HG02852 (cell line): ENCODE measurements at regions not wholly inside any gene's neighbourhood (a gene's known extent, or its start where the extent isn't known, plus 50 kb on each side); places are given as distances from the start of the nearest gene placed in this dataset.

Experiments used
- ATAC-seq: cut with Tn5 transposase; IDR thresholded peaks from one replicate; pipeline ENCODE4 v1.9.1; 2021; ENCODE audit warnings: mild to moderate bottlenecking, moderate library complexity; ENCODE audit not compliant: unreplicated experiment

DNA sequence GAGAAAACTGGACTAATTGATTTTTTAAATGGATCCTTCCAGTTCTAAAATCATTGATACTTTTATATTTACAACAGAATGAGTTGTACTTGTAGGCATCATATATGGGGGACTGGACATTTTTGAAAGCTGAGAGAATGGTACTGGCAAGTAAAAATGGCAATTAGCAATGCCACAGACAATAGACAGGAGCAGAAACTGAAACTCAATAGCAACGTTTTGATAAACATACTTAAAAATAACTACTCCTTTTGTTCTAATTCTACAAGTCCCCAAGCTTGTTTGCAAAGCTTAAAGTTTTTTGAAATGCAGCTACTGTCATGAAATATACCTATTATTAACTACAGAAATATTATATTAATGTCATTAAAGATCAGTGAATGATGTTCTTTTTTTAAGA lies 52.8 kb upstream of the FBXL7 start:
- ATAC-seq = no peak

DNA sequence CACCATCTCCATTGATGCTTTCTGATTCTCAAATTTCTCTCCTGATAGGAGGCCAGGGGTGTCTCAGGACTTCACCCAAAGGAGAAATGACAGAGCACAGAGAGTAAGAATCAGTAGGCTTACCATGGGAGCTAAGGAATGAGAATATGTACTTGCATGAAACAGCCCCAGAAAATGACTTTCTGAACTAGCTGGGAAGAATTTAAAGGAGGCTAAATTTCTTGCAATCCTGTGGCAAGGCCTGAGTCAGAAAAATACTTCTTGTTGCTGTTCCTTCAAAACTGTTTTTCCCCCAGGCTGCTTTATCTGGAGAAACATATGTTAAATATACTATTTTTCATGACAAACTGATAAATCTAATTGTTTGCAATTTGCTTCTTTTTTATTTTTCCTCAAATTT lies 53.4 kb upstream of the FBXL7 start:
- ATAC-seq = no peak

- no peak for ATAC-seq
Observed at GRCh38 chr5:15442193-15442570, 57.8 kb upstream of the FBXL7 start.

GRCh38 chr5:15441433-15442192 lies 58.4 kb upstream of the FBXL7 start:
- ATAC-seq = peak; percentile 57

GRCh38 chr5:15440434-15440833 lies 59.5 kb upstream of the FBXL7 start:
- ATAC-seq = no peak

GRCh38 chr5:15439801-15440200 lies 60.2 kb upstream of the FBXL7 start:
- no peak for ATAC-seq

- no peak for ATAC-seq
Observed at GRCh38 chr5:15433709-15434108, 66.3 kb upstream of the FBXL7 start.

GRCh38 chr5:15431923-15432322 lies 68.1 kb upstream of the FBXL7 start:
- no peak for ATAC-seq

GRCh38 chr5:15425766-15426165 lies 74.2 kb upstream of the FBXL7 start:
- no peak for ATAC-seq

GRCh38 chr5:15424769-15425168 lies 75.2 kb upstream of the FBXL7 start:
- ATAC-seq = no peak

DNA sequence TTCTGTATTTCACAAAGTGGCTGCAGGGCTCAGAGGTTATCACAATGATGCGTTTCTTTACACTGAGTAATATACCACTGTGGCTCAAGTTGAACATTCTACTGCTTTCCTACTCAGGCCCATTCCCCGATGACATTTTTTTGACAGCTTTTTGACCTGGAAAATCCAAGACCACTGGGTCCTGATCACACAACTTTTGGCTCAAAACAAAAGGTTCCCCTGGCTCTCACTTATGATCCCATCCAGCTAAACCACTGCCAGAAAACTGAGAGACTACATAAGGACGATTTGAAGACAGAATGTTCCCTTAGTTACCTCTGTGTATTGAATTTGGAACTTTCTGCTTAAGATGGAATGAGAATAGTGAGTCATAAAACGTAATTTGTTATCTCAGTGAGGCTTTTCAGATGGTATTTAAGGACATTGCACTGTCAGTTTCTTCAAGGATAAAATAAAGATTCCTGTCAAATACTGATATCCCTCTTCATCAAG lies 78.0 kb upstream of the FBXL7 start:
- no peak for ATAC-seq

DNA sequence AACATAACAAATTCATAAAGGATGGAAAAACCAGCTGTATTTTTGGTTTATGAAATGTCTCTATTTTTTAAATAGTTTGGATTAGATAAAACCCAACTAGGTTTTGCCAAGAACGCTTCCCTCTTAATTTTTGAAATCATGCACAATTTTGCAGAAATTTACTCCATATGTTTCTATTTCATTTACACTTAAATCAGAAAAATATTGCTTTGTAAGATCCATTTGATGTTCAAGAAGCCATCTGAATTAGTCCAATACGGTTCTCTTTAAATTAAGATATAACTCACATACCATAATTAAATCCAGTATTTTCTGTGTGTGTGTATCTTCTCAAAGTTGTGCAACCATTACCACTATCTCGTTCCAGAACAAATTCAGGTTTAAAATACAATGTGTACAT lies 78.6 kb upstream of the FBXL7 start:
- no peak for ATAC-seq

- no peak for ATAC-seq
Observed at GRCh38 chr5:15420201-15420600, 79.8 kb upstream of the FBXL7 start.

DNA sequence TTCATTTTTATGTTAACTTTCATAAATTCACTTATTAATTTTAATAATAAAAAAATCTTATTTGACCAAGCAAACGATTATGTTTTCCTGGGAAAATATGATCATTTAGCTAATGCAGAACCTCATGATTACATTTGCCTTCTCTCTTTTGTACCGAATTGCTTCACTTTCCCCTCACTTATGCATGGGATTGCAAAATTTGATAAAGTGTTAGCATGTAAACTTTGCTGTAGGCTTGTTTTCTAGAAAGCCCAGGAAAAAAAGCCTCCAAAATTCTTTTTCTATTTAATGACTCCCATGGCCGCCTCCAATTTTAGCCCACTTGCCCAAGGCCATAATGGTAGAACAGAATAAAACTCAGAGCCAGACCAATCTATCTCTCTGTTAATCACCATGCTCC lies 82.8 kb upstream of the FBXL7 start:
- no peak for ATAC-seq

DNA sequence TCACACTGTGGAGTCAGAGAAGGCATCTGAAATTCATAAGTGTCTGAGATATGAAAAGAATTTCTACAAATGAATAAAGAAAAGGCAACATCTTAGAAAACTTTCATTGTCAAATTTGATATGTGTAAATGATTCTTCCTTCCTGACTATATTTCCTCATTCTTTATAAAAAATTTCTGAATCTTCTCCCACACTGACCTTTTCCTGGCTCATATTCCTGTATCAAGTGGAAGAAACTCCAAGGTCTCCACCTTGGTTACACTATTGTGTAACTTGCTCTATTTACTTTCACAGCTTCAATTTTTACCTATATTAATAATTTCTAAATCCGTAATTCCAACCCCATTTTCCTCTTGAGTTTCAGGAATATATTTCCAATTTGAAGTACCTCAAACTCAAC lies 93.5 kb upstream of the FBXL7 start:
- no peak for ATAC-seq

GRCh38 chr5:15393146-15393545 lies 106.8 kb upstream of the FBXL7 start:
- no peak for ATAC-seq

GRCh38 chr5:15391704-15392397 lies 108.1 kb upstream of the FBXL7 start:
- no peak for ATAC-seq

DNA sequence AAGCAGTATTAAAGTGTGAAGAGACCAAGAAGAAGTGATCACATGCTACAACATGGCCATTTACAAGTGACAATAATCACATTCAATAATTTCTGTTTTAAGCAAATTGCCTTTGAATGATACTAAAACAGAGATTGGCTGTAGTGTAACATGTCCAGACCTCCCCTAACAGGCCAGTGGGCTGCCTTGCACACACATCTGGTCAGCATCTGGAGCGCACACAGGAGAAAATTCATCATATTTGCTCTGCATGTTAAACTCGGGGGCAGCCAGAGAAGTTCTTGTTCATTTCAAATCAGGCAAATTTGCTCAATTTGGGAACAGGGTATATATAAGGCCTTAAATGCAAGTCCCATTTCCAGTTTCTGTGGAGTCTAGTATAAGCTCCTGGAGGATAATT lies 111.1 kb upstream of the FBXL7 start:
- ATAC-seq = no peak

- ATAC-seq = no peak
Observed at GRCh38 chr5:15387931-15388524, 112.0 kb upstream of the FBXL7 start.

- no peak for ATAC-seq
Observed at GRCh38 chr5:15386122-15386521, 113.9 kb upstream of the FBXL7 start.

- no peak for ATAC-seq
Observed at GRCh38 chr5:15385553-15385952, 114.4 kb upstream of the FBXL7 start.

- no peak for ATAC-seq
Observed at GRCh38 chr5:15385037-15385436, 114.9 kb upstream of the FBXL7 start.
